K562 (cell line): ENCODE measurements at regions not wholly inside any gene's neighbourhood (a gene's known extent, or its start where the extent isn't known, plus 50 kb on each side); places are given as distances from the start of the nearest gene placed in this dataset.

ENCODE experiments used
- BDP1 ChIP-seq: IDR thresholded peaks from 3 replicates; pipeline ENCODE4 v1.6.1; 2011; ENCODE audit not compliant: insufficient read length, insufficient read depth
- EP400 ChIP-seq: fragments of 450-650 bp; IDR thresholded peaks from 2 replicates; pipeline ENCODE4 v1.6.1; 2017; ENCODE audit warnings: antibody characterized with exemption, mild to moderate bottlenecking, moderate library complexity
- SPI1 ChIP-seq: IDR thresholded peaks from 2 replicates; pipeline ENCODE4 v1.6.1; 2011; ENCODE audit warnings: low read depth, low read length, control low read depth, borderline replicate concordance
- YBX1 ChIP-seq: fragments of 450-650 bp; IDR thresholded peaks from 2 replicates; pipeline ENCODE4 v1.7.1; 2016; ENCODE audit warnings: mild to moderate bottlenecking
- ZNF232 ChIP-seq: sonication (generic); formaldehyde crosslinking; IDR thresholded peaks from 2 replicates; pipeline ENCODE4 v1.8.0; 2022; ENCODE audit warnings: mild to moderate bottlenecking, missing genetic modification reagents
- TF ChIP-seq, protein P1 (sequence below): sonication (generic); formaldehyde crosslinking; IDR thresholded peaks from 2 replicates; pipeline ENCODE4 v1.8.1; 2023; ENCODE audit warnings: mild to moderate bottlenecking, missing genetic modification reagents
- TF ChIP-seq, protein P2 (sequence below): sonication (generic); formaldehyde crosslinking; IDR thresholded peaks from 2 replicates; pipeline ENCODE4 v1.8.1; 2023; ENCODE audit warnings: missing genetic modification reagents, mild to moderate bottlenecking, borderline replicate concordance
- TF ChIP-seq, protein P3 (sequence below): sonication (generic); formaldehyde crosslinking; IDR thresholded peaks from 2 replicates; pipeline ENCODE4 v1.8.1; 2023; ENCODE audit warnings: mild to moderate bottlenecking, missing genetic modification reagents

DNA sequence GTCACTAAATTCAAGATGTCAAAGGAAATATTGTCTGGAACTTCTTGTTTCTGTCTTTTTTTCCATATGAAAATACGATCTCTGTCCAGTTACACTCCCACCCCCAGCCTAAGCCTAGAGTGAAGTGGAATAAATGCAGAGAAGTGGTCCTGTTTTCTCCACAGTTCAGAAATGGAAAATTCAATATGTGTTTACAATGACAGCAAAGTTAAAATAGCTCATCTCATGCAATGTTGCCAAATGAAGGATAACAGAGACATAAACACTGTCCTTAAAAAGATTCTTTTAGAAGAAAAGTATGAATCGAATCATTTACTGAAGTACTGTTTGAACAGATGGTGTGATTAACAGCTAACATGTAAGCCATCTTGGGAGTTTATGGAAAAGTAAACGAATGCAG is 160.8 kb upstream of the STK26 start (continued):
- TF ChIP-seq, protein P1, sequence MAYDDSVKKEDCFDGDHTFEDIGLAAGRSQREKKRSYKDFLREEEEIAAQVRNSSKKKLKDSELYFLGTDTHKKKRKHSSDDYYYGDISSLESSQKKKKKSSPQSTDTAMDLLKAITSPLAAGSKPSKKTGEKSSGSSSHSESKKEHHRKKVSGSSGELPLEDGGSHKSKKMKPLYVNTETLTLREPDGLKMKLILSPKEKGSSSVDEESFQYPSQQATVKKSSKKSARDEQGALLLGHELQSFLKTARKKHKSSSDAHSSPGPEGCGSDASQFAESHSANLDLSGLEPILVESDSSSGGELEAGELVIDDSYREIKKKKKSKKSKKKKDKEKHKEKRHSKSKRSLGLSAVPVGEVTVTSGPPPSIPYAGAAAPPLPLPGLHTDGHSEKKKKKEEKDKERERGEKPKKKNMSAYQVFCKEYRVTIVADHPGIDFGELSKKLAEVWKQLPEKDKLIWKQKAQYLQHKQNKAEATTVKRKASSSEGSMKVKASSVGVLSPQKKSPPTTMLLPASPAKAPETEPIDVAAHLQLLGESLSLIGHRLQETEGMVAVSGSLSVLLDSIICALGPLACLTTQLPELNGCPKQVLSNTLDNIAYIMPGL, result no peak
- TF ChIP-seq ZNF232 (CRISPR knock-in tag) (no peak), SPI1 (no peak), EP400 (no peak), BDP1 (no peak), YBX1 (no peak)
- TF ChIP-seq, protein P2, sequence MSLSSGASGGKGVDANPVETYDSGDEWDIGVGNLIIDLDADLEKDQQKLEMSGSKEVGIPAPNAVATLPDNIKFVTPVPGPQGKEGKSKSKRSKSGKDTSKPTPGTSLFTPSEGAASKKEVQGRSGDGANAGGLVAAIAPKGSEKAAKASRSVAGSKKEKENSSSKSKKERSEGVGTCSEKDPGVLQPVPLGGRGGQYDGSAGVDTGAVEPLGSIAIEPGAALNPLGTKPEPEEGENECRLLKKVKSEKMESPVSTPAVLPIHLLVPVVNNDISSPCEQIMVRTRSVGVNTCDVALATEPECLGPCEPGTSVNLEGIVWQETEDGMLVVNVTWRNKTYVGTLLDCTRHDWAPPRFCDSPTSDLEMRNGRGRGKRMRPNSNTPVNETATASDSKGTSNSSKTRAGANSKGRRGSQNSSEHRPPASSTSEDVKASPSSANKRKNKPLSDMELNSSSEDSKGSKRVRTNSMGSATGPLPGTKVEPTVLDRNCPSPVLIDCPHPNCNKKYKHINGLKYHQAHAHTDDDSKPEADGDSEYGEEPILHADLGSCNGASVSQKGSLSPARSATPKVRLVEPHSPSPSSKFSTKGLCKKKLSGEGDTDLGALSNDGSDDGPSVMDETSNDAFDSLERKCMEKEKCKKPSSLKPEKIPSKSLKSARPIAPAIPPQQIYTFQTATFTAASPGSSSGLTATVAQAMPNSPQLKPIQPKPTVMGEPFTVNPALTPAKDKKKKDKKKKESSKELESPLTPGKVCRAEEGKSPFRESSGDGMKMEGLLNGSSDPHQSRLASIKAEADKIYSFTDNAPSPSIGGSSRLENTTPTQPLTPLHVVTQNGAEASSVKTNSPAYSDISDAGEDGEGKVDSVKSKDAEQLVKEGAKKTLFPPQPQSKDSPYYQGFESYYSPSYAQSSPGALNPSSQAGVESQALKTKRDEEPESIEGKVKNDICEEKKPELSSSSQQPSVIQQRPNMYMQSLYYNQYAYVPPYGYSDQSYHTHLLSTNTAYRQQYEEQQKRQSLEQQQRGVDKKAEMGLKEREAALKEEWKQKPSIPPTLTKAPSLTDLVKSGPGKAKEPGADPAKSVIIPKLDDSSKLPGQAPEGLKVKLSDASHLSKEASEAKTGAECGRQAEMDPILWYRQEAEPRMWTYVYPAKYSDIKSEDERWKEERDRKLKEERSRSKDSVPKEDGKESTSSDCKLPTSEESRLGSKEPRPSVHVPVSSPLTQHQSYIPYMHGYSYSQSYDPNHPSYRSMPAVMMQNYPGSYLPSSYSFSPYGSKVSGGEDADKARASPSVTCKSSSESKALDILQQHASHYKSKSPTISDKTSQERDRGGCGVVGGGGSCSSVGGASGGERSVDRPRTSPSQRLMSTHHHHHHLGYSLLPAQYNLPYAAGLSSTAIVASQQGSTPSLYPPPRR (CRISPR knock-in tag), result no peak
- TF ChIP-seq, protein P3, sequence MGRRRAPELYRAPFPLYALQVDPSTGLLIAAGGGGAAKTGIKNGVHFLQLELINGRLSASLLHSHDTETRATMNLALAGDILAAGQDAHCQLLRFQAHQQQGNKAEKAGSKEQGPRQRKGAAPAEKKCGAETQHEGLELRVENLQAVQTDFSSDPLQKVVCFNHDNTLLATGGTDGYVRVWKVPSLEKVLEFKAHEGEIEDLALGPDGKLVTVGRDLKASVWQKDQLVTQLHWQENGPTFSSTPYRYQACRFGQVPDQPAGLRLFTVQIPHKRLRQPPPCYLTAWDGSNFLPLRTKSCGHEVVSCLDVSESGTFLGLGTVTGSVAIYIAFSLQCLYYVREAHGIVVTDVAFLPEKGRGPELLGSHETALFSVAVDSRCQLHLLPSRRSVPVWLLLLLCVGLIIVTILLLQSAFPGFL (CRISPR knock-in tag), result no peak
